Keratinocyte (primary cell): ENCODE measurements at regions not wholly inside any gene's neighbourhood (a gene's known extent, or its start where the extent isn't known, plus 50 kb on each side); places are given as distances from the start of the nearest gene placed in this dataset.

Experiments used
- CTCF ChIP-seq, 3 experiments: IDR thresholded peaks in 1 of 3; conservative IDR thresholded peaks in 1 of 3; optimal IDR thresholded peaks in 1 of 3; 2 replicates in 2 of 3; 3 replicates in 1 of 3; pipeline versions ENCODE3 to v1.5.1; 2011; ENCODE audit warnings: low read length in 3 of 3, mild to moderate bottlenecking in 3 of 3, moderate library complexity in 2 of 3, control low read depth in 1 of 3, inconsistent platforms in 1 of 3; ENCODE audit not compliant: insufficient read depth in 2 of 3; ENCODE audit errors: extremely low read depth in 1 of 3
- EZH2 ChIP-seq: IDR thresholded peaks from one replicate; pipeline ENCODE4 v1.6.1; 2012; ENCODE audit warnings: inconsistent platforms, mild to moderate bottlenecking, low read length, moderate library complexity

GRCh38 chr11:79960461-79960860, 519.6 kb upstream of the TENM4 start:
- no peak for TF ChIP-seq CTCF (optimal IDR thresholded peaks at IDR 0.05 in 1 of 3, IDR thresholded peaks at IDR 0.05 in 1 of 3, conservative IDR thresholded peaks at IDR 0.05 in 1 of 3; ENCODE audit: extremely low read depth in 1 of 3, insufficient read depth in 2 of 3, low read length in 3 of 3)
- TF ChIP-seq EZH2, result no peak
